ENCODE measurements at regions not wholly inside any gene's neighbourhood (a gene's known extent, or its start where the extent isn't known, plus 50 kb on each side); places are given as distances from the start of the nearest gene placed in this dataset.
A peak's percentile ranks its signal among the peaks of the same experiment; 100 is the strongest.

GRCh38 chr2:7999683-8000476, 682.0 kb upstream of the ID2 start:
- no peak for DNase-seq (ENCODE audit: low read depth)
- TF ChIP-seq CTCF (IDR thresholded peaks at IDR 0.05; ENCODE audit: control insufficient read depth, extremely low read depth, insufficient read depth): no peak
- no peak overlapping the region for H3K4me3 ChIP-seq (ENCODE audit: low read depth, low read length)

- peak; percentile 27 for TF ChIP-seq CTCF (IDR thresholded peaks at IDR 0.05; ENCODE audit: control insufficient read depth, extremely low read depth, insufficient read depth)
- no peak for DNase-seq (ENCODE audit: low read depth)
- no peak overlapping the region for H3K4me3 ChIP-seq (ENCODE audit: low read depth, low read length)
Measured at GRCh38 chr2:8000870-8001269, 681.0 kb upstream of the ID2 start.

GRCh38 chr2:8002765-8003393, 679.0 kb upstream of the ID2 start:
- DNase-seq (ENCODE audit: low read depth): no peak
- no peak overlapping the region for H3K4me3 ChIP-seq (ENCODE audit: low read depth, low read length)
- no peak for TF ChIP-seq CTCF (IDR thresholded peaks at IDR 0.05; ENCODE audit: control insufficient read depth, extremely low read depth, insufficient read depth)

- no peak for TF ChIP-seq CTCF (IDR thresholded peaks at IDR 0.05; ENCODE audit: control insufficient read depth, extremely low read depth, insufficient read depth)
- DNase-seq (ENCODE audit: low read depth): no peak
- H3K4me3 ChIP-seq (ENCODE audit: low read depth, low read length): no peak overlapping the region
Measured at GRCh38 chr2:8003462-8004075, 678.3 kb upstream of the ID2 start.

DNA sequence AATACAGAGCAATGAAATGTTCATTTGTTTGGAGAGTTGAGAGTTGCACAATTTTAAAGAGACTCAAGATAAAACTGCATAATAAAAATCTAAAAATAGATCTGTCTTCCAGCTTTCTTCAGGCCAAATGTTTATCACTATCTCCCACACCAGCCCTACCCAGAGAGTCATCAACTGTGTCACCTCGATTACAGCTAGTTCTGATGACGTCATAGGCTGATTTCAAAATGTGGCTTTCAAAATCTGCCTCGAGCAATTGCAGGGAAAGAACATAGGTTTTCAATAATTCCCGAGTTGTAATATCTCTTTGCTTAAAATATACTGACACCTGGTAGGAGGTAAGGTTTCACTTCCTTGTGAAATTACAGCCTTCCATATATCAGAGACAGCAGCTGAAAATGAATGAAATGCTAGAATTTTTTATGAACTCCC, 677.6 kb upstream of the ID2 start:
- peak; percentile 30 for DNase-seq (ENCODE audit: low read depth)
- no peak for TF ChIP-seq CTCF (IDR thresholded peaks at IDR 0.05; ENCODE audit: control insufficient read depth, extremely low read depth, insufficient read depth)
- no peak overlapping the region for H3K4me3 ChIP-seq (ENCODE audit: low read depth, low read length)

- TF ChIP-seq CTCF (IDR thresholded peaks at IDR 0.05; ENCODE audit: control insufficient read depth, extremely low read depth, insufficient read depth): no peak
- no peak for DNase-seq (ENCODE audit: low read depth)
- no peak overlapping the region for H3K4me3 ChIP-seq (ENCODE audit: low read depth, low read length)
Measured at GRCh38 chr2:8006181-8006580, 675.7 kb upstream of the ID2 start.
